Activated T-cell treated with anti-CD3 and anti-CD28 coated beads for 4 hours (primary cell): ENCODE measurements at regions not wholly inside any gene's neighbourhood (a gene's known extent, or its start where the extent isn't known, plus 50 kb on each side); places are given as distances from the start of the nearest gene placed in this dataset.
"Not testable (repeated sequence)": the region's sequence is repeated elsewhere in the genome, so short reads cannot be mapped to it uniquely, and the experiment has no call there.

Experiments used
- DNase-seq: peaks from one replicate; pipeline ENCODE4 v3.0.0-alpha.2; 2020

DNA sequence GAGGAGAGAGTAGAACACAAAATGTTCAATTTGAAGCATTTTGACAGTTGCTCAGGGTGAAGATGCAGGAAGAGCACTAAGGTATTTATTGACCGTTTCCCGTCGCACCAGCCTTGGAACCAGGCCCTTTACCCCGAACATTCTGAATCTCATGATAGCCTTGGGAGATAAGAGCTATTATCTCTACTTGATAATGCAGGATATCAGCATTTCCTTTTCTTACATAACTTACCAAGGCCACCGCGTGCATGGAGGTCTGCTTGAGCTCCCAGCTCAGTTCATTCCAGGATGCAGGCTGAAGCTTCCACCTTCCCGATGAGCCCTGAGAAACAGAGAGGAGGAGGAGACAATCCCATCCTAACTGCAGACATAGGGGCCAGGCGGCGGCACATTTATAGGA lies 324.2 kb upstream of the COBL start:
- no peak for DNase-seq

DNA sequence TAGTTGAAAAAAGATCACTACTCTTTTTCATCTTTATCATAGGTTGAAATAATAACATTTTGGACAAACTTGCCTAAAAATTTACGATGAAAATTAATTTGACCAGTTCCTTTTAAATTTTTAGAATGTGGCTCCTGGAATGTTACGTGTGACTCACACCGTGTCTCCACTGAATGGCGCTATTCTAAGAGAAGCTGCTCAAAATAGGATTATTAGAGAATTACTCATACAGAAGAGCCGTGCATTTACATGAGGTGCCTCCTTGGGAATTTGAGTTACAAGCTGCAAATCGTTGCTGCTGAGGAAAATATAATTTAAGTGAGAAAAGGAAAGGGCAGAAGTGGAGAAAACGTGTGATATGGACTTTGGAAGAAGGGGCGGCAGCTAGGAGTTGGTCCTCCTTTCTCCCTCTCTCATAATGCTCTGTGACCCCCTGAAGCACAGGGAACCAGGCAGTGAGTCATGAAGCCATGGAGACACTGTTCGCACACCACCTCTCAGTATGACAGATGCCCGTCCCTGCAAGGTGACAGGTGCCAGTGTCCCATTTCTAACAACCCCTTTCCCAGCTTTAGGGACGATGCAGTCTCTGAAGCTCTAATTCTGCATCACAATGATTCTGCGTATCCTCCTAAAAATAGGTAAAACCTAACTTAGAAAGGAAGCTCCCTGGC lies 323.2 kb upstream of the COBL start:
- no peak for DNase-seq

- DNase-seq, result no peak
Measured at GRCh38 chr7:51636503-51636902, 319.9 kb upstream of the COBL start.

DNA sequence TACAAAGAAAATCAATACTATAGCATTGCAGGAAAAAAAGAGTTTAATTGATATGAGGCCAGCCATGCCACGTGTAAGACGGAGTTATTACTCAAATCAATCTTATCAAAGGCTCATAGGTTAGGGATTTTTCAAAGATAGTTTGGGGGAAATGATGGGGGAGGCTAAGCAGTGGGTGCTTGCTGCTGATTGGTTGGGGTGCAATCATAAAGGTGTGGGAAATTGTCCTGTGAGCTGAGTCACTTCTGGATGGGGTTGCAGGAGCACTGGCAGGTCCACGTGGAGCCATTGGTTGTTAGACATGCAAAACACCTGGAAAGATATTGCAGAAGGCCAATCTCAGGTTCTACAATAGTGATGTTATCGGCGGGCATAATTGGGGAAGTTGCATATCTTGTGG lies 319.2 kb upstream of the COBL start:
- DNase-seq, result no peak

- no peak for DNase-seq
Measured at GRCh38 chr7:51634538-51634937, 317.9 kb upstream of the COBL start.

DNA sequence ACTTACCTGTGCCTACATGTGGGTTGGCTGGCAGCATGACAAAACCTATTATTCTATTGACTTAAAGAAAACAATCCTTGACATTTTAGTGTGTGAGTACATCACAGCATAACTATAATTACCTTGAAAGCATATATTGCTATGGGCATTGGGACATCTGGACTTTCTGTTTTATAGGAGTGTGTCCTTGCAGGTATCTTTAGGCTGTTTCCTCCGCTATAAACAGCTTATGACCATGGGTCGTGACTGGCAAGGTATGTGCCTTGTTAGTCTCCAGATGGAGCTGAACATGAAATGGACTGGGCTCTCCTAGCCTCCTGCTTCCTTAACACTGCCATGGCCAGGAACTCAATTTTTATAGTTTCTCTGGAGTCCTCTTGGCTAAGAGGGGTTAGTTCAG lies 317.4 kb upstream of the COBL start:
- no peak for DNase-seq

DNA sequence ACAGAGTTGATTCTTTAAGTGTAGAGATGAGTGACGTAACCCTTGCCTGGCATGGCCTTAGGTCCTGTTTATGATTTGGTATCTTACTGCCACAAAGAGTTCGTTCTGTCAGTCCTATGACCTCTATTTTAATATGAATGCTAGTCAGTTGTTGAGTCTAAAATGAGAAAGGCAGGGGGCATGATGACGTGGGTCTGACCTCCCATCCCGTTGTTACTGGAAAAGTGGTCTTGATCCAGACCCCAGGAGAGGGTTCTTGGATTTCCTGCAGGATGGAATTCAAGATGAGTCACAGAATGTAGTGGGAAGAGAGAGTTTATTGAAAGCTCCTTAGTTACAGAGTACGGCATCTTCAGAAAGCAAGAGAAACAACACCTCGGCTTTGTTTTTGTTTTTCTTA lies 317.0 kb upstream of the COBL start:
- no peak for DNase-seq

GRCh38 chr7:51633006-51633405 lies 316.4 kb upstream of the COBL start:
- DNase-seq, result no peak

DNA sequence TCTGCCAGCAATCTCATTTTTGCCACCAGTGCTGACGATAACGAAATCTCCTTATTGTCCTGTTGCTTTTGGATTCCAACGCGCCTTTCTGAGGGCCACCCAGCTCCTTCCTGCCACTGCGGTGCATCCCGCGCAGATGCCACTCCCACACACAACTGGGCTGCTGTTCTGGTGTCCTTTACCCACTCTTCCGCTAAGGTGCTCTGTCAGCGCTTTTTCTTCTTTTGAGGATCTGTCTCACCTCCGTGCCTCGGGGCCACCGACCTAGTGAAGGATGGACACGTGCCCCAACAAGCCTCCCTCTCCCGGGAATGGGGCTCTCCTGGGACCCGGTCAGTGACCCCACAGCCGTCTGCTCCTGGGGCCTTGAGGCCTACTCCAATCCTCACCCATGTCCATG lies 314.3 kb upstream of the COBL start:
- DNase-seq, result no peak

GRCh38 chr7:51629206-51629605 lies 312.6 kb upstream of the COBL start:
- DNase-seq, result no peak

GRCh38 chr7:51621956-51622355 lies 305.3 kb upstream of the COBL start:
- DNase-seq, result no peak

DNA sequence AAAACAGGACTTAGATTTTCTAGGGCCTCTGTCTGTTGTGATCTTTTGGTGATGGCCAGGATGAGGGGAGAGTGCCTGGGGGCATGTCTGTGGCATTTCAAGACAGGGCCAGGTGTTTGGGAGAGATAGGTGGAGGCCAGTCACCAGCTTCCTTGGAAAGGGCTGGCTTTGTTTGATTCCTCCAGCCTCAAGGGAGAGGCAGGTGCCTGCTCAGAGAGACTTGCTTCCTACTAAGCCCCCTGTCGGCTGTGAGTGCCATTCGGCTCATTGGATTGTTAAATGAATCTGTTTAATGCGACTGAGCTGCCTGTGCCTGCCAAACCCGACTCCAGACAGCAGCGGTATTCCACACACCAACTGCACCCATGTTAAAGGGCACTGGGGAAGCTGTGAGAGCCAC lies 304.1 kb upstream of the COBL start:
- no peak for DNase-seq

DNA sequence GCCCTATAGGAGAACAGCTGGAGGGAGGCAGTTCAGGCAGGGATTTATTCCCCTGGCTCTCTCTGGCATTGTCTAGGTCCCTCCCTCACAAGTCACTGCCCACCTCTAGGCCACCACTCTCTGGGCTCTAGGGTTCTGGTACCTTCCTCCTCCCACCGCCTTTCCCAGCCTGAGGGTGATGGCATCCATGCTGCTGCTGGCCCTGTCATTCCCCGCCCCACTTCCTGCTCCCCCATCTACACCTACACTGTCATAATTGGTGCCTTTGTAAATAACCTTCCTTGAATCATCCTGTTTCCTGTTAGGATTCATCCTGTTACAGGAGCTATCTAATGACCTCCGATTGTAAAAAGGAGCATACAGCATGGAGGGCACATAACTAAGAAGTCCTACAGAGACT lies 303.3 kb upstream of the COBL start:
- no peak for DNase-seq

DNA sequence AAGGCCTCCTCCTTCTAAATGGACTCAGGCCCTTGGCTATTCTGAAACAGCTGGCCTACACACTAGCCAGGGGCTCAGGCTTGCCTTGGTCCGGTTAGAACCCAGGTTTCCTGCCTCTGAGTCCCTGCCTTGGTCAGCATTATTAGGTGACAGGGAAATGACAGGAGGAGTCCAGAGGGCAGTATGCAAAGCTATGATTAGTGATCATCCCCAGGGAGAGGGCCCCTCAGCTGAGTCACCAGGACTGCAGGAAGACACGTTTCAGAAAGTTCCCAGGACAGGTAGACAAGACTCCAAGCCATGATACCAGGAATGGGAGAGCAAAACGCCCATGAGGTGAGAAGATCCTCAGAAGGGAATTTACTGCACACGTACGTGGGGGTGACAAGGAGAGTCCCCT lies 301.1 kb upstream of the COBL start:
- no peak for DNase-seq

GRCh38 chr7:51613911-51614357 lies 297.3 kb upstream of the COBL start:
- DNase-seq, result no peak

GRCh38 chr7:51611937-51612336 lies 295.3 kb upstream of the COBL start:
- no peak for DNase-seq

DNA sequence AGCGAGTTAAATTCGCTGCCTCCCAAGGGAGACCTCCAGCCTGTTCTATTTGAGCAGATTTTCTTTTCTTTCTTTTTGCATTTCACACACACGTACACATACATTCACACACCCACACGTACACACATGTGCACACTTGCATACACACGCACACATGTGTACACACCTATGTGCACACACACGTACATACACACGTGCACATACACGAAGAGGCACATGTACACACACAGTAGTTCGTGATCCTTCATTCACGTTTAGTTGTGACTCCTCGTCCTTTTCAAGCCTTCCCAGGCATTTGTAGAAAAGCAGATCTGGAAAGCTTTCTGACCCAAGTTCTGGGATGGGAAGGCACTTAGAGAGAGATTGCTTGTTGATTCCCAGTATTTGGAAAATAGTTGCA lies 290.8 kb upstream of the COBL start:
- DNase-seq, result no peak

- DNase-seq, result no peak
Measured at GRCh38 chr7:51606601-51607154, 290.1 kb upstream of the COBL start.

DNA sequence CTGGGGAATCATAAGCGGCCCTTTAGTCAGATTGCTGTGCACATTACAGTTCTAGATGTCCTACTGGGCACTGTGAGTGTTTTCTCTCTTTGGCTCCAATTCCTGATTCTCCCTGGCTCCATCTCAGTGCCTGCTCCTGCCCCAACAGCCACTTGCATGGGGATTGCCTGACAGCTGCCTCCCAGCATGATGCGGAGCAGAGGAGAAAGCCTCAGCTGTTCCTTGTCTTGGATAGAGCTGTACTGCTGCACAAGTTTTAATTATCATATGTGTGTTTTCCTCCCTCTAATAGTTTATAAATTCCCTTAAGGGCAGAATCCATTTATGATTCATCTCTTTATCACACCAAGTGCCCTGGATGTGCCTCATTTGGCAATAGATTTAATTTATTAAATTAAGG lies 285.8 kb upstream of the COBL start:
- no peak for DNase-seq

- no peak for DNase-seq
Measured at GRCh38 chr7:51601461-51601860, 284.9 kb upstream of the COBL start.

DNA sequence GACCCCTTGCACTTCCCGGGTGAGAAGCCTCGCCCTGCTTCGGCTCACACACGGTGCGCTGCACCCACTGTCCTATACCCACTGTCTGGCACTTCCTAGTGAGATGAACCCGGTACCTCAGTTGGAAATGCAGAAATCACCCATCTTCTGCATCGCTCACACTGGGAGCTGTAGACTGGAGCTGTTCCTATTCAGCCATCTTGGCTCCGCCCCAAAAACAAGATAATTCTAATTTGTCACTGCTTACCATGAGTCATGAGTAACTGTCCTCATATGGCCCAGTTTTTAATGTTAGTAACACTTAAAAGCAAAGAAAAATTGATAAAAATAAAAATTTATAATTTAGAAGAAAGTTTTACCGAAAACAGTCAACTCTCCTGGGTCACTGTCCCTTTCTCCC lies 283.3 kb upstream of the COBL start:
- DNase-seq, result not testable (repeated sequence)

DNA sequence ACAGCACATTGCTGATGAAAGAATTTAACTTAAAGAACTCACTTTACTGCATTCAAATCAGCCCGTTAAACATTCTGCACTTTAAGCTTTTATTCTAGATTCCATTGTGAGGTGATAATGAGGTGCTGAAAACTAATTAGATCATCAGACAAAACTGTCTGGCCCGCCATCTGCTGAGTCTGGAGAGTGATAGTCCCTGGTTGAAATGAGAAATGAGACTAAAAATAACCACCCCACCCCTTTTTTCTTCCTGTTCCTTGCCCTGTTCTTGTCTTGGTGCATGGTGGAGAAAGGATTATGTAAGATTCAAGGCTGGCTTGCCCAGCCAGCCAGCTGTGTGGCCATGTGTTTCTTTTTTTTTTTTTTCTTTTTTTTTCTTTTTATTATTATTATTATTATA lies 277.0 kb upstream of the COBL start:
- no peak for DNase-seq

DNA sequence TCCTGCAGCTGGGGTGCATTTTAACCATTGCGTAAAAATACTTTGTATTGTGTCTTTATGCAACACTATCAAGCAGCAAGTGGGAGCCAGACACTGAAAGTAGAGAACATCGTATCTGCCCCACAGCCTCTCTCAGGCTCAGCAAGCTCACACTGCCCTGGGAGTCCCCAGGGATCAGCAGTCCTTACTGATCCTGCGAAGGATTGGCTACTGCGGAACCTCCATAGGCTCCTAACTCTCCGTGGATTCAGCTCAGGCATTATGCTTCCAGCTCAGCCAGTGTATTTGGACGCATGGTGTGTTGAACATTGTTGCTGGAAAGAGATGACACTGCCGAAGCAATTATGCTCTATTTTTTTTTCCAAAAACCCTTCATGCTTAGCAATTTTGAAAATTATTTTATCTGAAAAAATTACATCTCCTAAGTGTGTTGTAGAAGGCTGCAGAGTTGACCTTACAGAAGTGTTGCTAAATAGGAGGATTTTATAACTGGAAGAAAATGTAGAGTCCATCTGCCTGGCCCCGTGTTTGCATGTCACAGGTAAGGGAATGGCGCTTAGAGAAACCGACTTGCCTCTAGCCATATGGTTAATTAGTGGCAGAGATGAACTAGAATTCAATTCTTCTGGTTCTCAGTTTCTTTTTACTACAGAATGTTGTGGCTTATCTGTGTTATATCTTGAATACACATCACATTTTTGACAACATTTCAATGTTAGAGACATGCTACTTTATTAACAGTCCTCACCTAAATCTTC lies 276.4 kb upstream of the COBL start:
- DNase-seq, result no peak

GRCh38 chr7:51591223-51591622 lies 274.6 kb upstream of the COBL start:
- no peak for DNase-seq

DNA sequence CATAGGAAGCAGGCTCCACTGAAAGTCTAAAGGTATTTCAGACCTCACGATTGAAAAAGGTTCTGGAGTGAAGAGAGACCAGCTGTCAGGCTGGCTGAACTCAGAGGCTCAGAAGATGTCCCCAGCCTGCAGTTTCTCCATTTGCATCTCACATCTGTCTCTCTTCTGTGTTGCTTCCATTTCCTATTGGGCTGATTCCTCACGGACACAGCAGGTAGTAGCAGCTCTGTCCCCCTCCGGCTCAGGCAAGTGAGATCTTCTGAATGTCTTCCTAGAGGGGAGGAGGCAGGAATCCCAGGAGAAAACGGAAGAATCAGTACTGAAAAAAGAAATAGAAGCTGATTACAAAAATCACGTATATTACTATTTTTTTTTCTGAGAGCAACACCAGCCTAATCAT lies 274.1 kb upstream of the COBL start:
- no peak for DNase-seq
